DOHH2 (cell line): ENCODE measurements at regions not wholly inside any gene's neighbourhood (a gene's known extent, or its start where the extent isn't known, plus 50 kb on each side); places are given as distances from the start of the nearest gene placed in this dataset.

ENCODE experiments used
- H3F3A ChIP-seq: fragments of 200-600 bp; sonication (generic), shearing (Covaris generic); 2 replicates; pipeline ENCODE4 v1.6.0; 2016; ENCODE audit warnings: antibody characterized with exemption, mild to moderate bottlenecking; ENCODE audit not compliant: control insufficient read depth, insufficient read depth
- H3K27ac ChIP-seq: fragments of 200-600 bp; sonication (generic); 2 replicates; pipeline ENCODE4 v1.5.1; 2014; ENCODE audit warnings: low read depth, mild to moderate bottlenecking, low read length, moderate library complexity
- H3K27me3 ChIP-seq: fragments of 200-600 bp; sonication (generic); 2 replicates; pipeline ENCODE4 v1.6.1; 2014; ENCODE audit warnings: mild to moderate bottlenecking, low read length, mixed read lengths; ENCODE audit not compliant: control insufficient read depth
- H3K36me3 ChIP-seq: fragments of 200-600 bp; sonication (generic); 2 replicates; pipeline ENCODE4 v1.6.1; 2014; ENCODE audit warnings: mild to moderate bottlenecking, low read length, moderate library complexity, mixed read lengths; ENCODE audit not compliant: control insufficient read depth
- H3K4me1 ChIP-seq: fragments of 200-600 bp; sonication (generic); 2 replicates; pipeline ENCODE4 v1.6.1; 2014; ENCODE audit warnings: mild to moderate bottlenecking, low read length, mixed read lengths; ENCODE audit not compliant: control insufficient read depth
- H3K4me2 ChIP-seq: fragments of 200-600 bp; sonication (generic); 2 replicates; pipeline ENCODE4 v1.6.0; 2014; ENCODE audit warnings: mild to moderate bottlenecking, low read length, moderate library complexity
- H3K4me3 ChIP-seq: fragments of 200-600 bp; sonication (generic); 2 replicates; pipeline ENCODE4 v1.5.1; 2014; ENCODE audit warnings: mild to moderate bottlenecking, low read length, mixed read lengths
- H3K79me2 ChIP-seq: fragments of 200-600 bp; sonication (generic); 2 replicates; pipeline ENCODE4 v1.6.1; 2014; ENCODE audit warnings: mild to moderate bottlenecking, low read length, mixed read lengths; ENCODE audit not compliant: control insufficient read depth
- H3K9me2 ChIP-seq: fragments of 200-600 bp; sonication (generic); replicated peaks from 2 replicates; pipeline ENCODE4 v1.6.1; 2014; ENCODE audit warnings: mild to moderate bottlenecking, low read length, mixed read lengths; ENCODE audit not compliant: control insufficient read depth
- H3K9me3 ChIP-seq: fragments of 200-600 bp; sonication (generic); 2 replicates; pipeline ENCODE4 v1.6.1; 2014; ENCODE audit warnings: antibody characterized with exemption, low read length, mixed read lengths; ENCODE audit not compliant: control insufficient read depth, insufficient read depth
- H4K20me1 ChIP-seq: fragments of 200-600 bp; sonication (generic); 2 replicates; pipeline ENCODE4 v1.6.0; 2014; ENCODE audit warnings: low read depth, mild to moderate bottlenecking, antibody characterized with exemption, low read length, moderate library complexity; ENCODE audit not compliant: control insufficient read depth, insufficient read depth
- CTCF ChIP-seq: fragments of 200-600 bp; sonication (generic); IDR thresholded peaks from one replicate; pipeline ENCODE4 v1.5.1; 2014; ENCODE audit warnings: antibody characterized with exemption, mild to moderate bottlenecking, low read depth, low read length; ENCODE audit not compliant: poor library complexity, severe bottlenecking
- EZH2phosphoT487 ChIP-seq: fragments of 200-600 bp; sonication (generic); IDR thresholded peaks from 2 replicates; pipeline ENCODE4 v1.6.1; 2017; ENCODE audit warnings: borderline replicate concordance, mild to moderate bottlenecking, antibody characterized with exemption, low read length, moderate library complexity, mixed read lengths

DNA sequence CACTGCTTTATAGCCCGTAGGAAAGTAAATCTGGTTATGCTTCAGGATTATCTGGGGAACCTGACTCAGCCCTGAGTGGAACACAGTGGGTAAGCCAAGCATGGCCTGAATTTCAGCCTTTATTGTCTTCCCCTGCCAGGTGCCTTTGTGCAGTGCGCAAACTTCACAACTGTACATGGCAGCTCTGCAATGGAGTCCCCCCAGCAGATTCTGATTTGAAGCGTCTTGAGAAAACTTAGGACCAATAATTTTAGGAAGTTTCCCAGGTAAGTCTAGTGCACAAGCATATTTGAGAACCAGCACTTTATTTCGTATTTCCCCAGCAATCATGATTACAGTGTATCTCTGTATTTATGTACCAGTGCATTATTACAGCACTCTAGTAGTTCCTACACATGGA is 112.1 kb upstream of the ARL4C start:
- Histone ChIP-seq H3K4me3 (no peak overlapping the region), H3K4me2 (no peak overlapping the region), H3F3A (no peaks in the 10 kb centered on the region), H3K36me3 (no peaks in the 10 kb centered on the region), H3K4me1 (no peaks in the 10 kb centered on the region), H3K27ac (no peak overlapping the region), H3K9me3 (peaks cover 8% of the 10 kb centered on the region; the same call in 1 of the 2 replicates), H3K9me2 (no peaks in the 10 kb centered on the region), H3K27me3 (no peaks in the 10 kb centered on the region), H3K79me2 (no peaks in the 10 kb centered on the region), H4K20me1 (no peaks in the 10 kb centered on the region)
- no peak for TF ChIP-seq CTCF
- TF ChIP-seq EZH2phosphoT487: no peak

DNA sequence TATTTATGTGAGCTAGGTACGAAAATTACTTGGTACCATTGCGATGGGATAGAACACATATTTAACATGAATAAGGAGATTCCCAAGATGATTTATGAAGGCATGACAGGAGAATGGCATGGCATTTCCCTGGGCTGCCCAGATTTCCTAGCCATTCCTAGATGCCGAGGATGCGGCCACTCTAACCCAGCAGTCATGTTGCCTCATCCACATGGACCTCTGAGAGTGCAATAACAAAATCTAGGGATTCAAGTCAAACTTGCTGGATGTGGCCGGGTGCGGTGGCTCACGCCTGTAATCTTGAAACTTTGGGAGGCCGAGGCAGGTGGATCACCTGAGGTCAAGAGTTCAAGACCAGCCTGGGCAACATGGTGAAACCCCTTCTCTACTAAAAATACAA is 110.8 kb upstream of the ARL4C start:
- Histone ChIP-seq H3K27ac (no peak overlapping the region), H3K9me3 (peaks cover 8% of the 10 kb centered on the region; the same call in 1 of the 2 replicates), H3K36me3 (no peaks in the 10 kb centered on the region), H3K27me3 (no peaks in the 10 kb centered on the region), H3K4me2 (no peak overlapping the region), H3K9me2 (no peaks in the 10 kb centered on the region), H3K79me2 (no peaks in the 10 kb centered on the region), H3K4me3 (no peak overlapping the region), H3F3A (no peaks in the 10 kb centered on the region), H4K20me1 (no peaks in the 10 kb centered on the region), H3K4me1 (no peaks in the 10 kb centered on the region)
- TF ChIP-seq EZH2phosphoT487 (no peak), CTCF (no peak)

DNA sequence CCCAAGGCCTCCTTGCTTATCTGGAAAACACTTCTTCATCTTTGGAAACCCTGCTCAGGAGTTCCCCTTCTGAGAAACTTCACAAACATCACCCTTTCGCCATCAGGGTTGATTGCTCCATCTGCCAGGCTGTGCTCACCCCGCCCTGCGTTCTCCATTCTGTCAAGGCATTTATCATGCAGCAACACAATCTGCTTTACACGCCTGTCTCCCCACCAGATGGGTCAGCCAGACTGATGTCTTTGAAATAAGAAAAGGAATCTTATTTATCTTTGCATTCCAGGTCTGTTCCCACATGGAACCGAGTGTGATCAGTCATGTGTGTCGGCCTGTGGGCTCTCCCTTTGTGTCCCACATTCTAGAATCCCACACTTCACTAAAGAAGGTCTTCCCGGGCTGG is 110.0 kb upstream of the ARL4C start:
- no peaks in the 10 kb centered on the region for H3K36me3 ChIP-seq
- peaks cover 4% of the 10 kb centered on the region; the same call in 1 of the 2 replicates for H3K9me3 ChIP-seq
- H3K27ac ChIP-seq: no peak overlapping the region
- no peak overlapping the region for H3K4me3 ChIP-seq
- no peak overlapping the region for H3K4me2 ChIP-seq
- TF ChIP-seq CTCF (no peak), EZH2phosphoT487 (no peak)
- H3K79me2 ChIP-seq: no peaks in the 10 kb centered on the region
- H3K9me2 ChIP-seq: no peaks in the 10 kb centered on the region
- no peaks in the 10 kb centered on the region for H3K4me1 ChIP-seq
- H3F3A ChIP-seq: no peaks in the 10 kb centered on the region
- no peaks in the 10 kb centered on the region for H4K20me1 ChIP-seq
- H3K27me3 ChIP-seq: no peaks in the 10 kb centered on the region

GRCh38 chr2:234603619-234604018 is 106.7 kb upstream of the ARL4C start:
- no peaks in the 10 kb centered on the region for H3F3A ChIP-seq
- no peaks in the 10 kb centered on the region for H3K79me2 ChIP-seq
- no peaks in the 10 kb centered on the region for H3K9me3 ChIP-seq
- no peaks in the 10 kb centered on the region for H3K4me1 ChIP-seq
- H3K36me3 ChIP-seq: no peaks in the 10 kb centered on the region
- no peaks in the 10 kb centered on the region for H4K20me1 ChIP-seq
- no peak overlapping the region for H3K4me3 ChIP-seq
- H3K9me2 ChIP-seq: no peaks in the 10 kb centered on the region
- no peaks in the 10 kb centered on the region for H3K27me3 ChIP-seq
- no peak overlapping the region for H3K27ac ChIP-seq
- no peak overlapping the region for H3K4me2 ChIP-seq
- TF ChIP-seq CTCF (peak; percentile 42), EZH2phosphoT487 (no peak)
